ENCODE measurements at regions not wholly inside any gene's neighbourhood (a gene's known extent, or its start where the extent isn't known, plus 50 kb on each side); places are given as distances from the start of the nearest gene placed in this dataset.

DNA sequence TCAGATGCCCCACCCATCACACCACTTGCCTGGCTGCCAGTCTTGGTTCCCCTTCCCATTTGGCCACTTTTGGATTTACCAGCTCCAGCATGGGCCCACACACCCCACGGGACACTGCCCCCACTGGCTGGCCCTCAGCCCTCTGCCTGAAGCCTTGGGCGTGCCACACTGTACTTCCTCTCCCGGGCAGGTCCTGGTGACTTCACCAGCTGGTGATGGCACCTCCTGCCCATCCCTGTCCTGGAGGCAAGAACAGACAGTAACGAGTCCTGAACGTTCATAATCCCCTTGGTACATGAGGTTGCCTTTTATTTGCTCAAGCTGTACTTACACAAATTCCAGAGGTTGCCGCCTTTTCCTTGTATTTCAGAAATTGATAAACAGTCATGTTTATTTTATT, 81.1 kb downstream of the TMEM17 start:
- no peak overlapping the region for H3K4me2 ChIP-seq (ENCODE audit: low read length)
- H3K36me3 ChIP-seq (ENCODE audit: insufficient read depth, low read length), result no peaks in the 10 kb centered on the region
- H4K20me1 ChIP-seq (ENCODE audit: insufficient read depth, low read length), result no peaks in the 10 kb centered on the region
- no peaks in the 10 kb centered on the region for H3K9me2 ChIP-seq (ENCODE audit: low read depth, low read length)
- H3K4me3 ChIP-seq (ENCODE audit: low read depth, low read length, poor library complexity, severe bottlenecking), result no peak overlapping the region
- no peak overlapping the region for H3K9ac ChIP-seq (ENCODE audit: low read length)
- no peaks in the 10 kb centered on the region for H3F3A ChIP-seq (ENCODE audit: insufficient read depth, low read length)
- no peak for TF ChIP-seq EZH2 (IDR thresholded peaks at IDR 0.05; ENCODE audit: borderline replicate concordance, low read length)
- TF ChIP-seq, protein P1, sequence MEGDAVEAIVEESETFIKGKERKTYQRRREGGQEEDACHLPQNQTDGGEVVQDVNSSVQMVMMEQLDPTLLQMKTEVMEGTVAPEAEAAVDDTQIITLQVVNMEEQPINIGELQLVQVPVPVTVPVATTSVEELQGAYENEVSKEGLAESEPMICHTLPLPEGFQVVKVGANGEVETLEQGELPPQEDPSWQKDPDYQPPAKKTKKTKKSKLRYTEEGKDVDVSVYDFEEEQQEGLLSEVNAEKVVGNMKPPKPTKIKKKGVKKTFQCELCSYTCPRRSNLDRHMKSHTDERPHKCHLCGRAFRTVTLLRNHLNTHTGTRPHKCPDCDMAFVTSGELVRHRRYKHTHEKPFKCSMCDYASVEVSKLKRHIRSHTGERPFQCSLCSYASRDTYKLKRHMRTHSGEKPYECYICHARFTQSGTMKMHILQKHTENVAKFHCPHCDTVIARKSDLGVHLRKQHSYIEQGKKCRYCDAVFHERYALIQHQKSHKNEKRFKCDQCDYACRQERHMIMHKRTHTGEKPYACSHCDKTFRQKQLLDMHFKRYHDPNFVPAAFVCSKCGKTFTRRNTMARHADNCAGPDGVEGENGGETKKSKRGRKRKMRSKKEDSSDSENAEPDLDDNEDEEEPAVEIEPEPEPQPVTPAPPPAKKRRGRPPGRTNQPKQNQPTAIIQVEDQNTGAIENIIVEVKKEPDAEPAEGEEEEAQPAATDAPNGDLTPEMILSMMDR (IDR thresholded peaks at IDR 0.05; ENCODE audit: low read length), result no peak
- no peak overlapping the region for H3K27ac ChIP-seq (ENCODE audit: low read depth, low read length, poor library complexity, severe bottlenecking)
- no peaks in the 10 kb centered on the region for H3K4me1 ChIP-seq (ENCODE audit: insufficient read depth, low read length, severe bottlenecking)
- no peaks in the 10 kb centered on the region for H3K79me2 ChIP-seq (ENCODE audit: insufficient read depth, low read length)
- no peak overlapping the region for H2AFZ ChIP-seq (ENCODE audit: low read length)
- no peaks in the 10 kb centered on the region for H3K27me3 ChIP-seq (ENCODE audit: insufficient read depth, low read length)
- H3K9me3 ChIP-seq (ENCODE audit: low read length), result no peaks in the 10 kb centered on the region

DNA sequence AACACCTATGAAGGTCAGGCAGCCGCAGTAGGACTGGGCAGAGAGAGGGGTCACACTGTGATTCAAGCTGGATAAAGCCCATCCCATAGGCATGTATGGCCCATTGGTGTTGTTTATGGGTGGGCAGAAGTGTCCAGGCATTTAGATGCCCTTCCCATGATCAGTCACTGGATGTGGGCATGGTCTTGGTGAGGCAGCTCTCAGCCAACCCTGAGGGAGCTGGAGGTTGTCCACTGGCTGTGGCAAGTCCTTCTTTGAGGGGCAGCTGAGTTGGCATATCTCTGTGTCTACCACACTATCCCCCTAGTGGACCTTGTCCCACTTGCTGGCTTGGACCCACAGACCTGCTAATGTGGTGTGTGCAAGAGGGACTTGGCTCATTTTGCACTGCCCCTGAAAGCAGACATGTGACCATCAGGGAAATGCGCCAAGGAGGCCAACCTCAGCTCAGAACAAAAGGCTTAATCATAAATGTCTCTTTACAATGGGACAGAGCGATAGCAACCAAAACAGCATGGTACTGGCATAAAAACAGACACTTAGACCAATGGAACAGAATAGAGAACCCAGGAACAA, 82.0 kb downstream of the TMEM17 start:
- no peak overlapping the region for H3K4me2 ChIP-seq (ENCODE audit: low read length)
- H3K36me3 ChIP-seq (ENCODE audit: insufficient read depth, low read length), result no peaks in the 10 kb centered on the region
- H3K4me1 ChIP-seq (ENCODE audit: insufficient read depth, low read length, severe bottlenecking), result no peaks in the 10 kb centered on the region
- H3K9me2 ChIP-seq (ENCODE audit: low read depth, low read length), result no peaks in the 10 kb centered on the region
- no peaks in the 10 kb centered on the region for H3F3A ChIP-seq (ENCODE audit: insufficient read depth, low read length)
- no peaks in the 10 kb centered on the region for H3K9me3 ChIP-seq (ENCODE audit: low read length)
- no peaks in the 10 kb centered on the region for H3K27me3 ChIP-seq (ENCODE audit: insufficient read depth, low read length)
- H3K27ac ChIP-seq (ENCODE audit: low read depth, low read length, poor library complexity, severe bottlenecking), result no peak overlapping the region
- H4K20me1 ChIP-seq (ENCODE audit: insufficient read depth, low read length), result no peaks in the 10 kb centered on the region
- no peak overlapping the region for H2AFZ ChIP-seq (ENCODE audit: low read length)
- no peak overlapping the region for H3K4me3 ChIP-seq (ENCODE audit: low read depth, low read length, poor library complexity, severe bottlenecking)
- H3K79me2 ChIP-seq (ENCODE audit: insufficient read depth, low read length), result no peaks in the 10 kb centered on the region
- TF ChIP-seq, protein P1 (IDR thresholded peaks at IDR 0.05; ENCODE audit: low read length), result no peak
- no peak for TF ChIP-seq EZH2 (IDR thresholded peaks at IDR 0.05; ENCODE audit: borderline replicate concordance, low read length)
- H3K9ac ChIP-seq (ENCODE audit: low read length), result no peak overlapping the region

DNA sequence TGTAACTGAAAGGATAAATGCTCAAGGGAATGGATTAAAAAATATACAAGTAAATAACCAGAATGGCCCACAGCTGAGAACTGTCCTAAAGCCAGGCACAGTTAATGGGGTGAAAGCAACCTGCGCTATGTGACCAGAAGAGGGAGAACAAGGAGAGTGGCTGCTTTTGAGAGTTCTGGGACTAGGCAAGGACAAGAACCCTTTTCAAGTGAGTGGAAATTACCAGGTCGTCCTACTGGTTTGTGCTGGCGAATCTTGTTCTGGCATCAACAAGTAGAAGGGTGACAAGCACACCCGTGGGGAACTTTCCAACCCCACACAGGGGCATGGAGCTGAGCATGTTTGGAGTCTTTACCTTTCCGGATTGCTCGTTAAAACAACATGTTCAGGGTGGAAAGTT, 82.8 kb downstream of the TMEM17 start:
- Histone ChIP-seq H3K36me3 (ENCODE audit: insufficient read depth, low read length) (no peaks in the 10 kb centered on the region), H2AFZ (ENCODE audit: low read length) (no peak overlapping the region), H3F3A (ENCODE audit: insufficient read depth, low read length) (no peaks in the 10 kb centered on the region), H3K4me1 (ENCODE audit: insufficient read depth, low read length, severe bottlenecking) (no peaks in the 10 kb centered on the region), H3K27me3 (ENCODE audit: insufficient read depth, low read length) (no peaks in the 10 kb centered on the region), H3K27ac (ENCODE audit: low read depth, low read length, poor library complexity, severe bottlenecking) (no peak overlapping the region), H3K4me2 (ENCODE audit: low read length) (no peak overlapping the region), H3K9me2 (ENCODE audit: low read depth, low read length) (no peaks in the 10 kb centered on the region), H4K20me1 (ENCODE audit: insufficient read depth, low read length) (no peaks in the 10 kb centered on the region), H3K9me3 (ENCODE audit: low read length) (no peaks in the 10 kb centered on the region), H3K9ac (ENCODE audit: low read length) (no peak overlapping the region), H3K79me2 (ENCODE audit: insufficient read depth, low read length) (no peaks in the 10 kb centered on the region), H3K4me3 (ENCODE audit: low read depth, low read length, poor library complexity, severe bottlenecking) (no peak overlapping the region)
- no peak for TF ChIP-seq EZH2 (IDR thresholded peaks at IDR 0.05; ENCODE audit: borderline replicate concordance, low read length)
- TF ChIP-seq, protein P1 (IDR thresholded peaks at IDR 0.05; ENCODE audit: low read length), result no peak

Data from OCI-LY1 (cell line).